ENCODE measurements at regions not wholly inside any gene's neighbourhood (a gene's known extent, or its start where the extent isn't known, plus 50 kb on each side); places are given as distances from the start of the nearest gene placed in this dataset.

GRCh38 chr3:177300039-177300833 lies 103.0 kb upstream of the TBL1XR1 start:
- no peak for DNase-seq (ENCODE audit: insufficient read length, low spot score, missing footprints)
- Histone ChIP-seq H3K4me3 (ENCODE audit: insufficient read depth, low read length) (no peak overlapping the region), H3K4me1 (ENCODE audit: insufficient read depth, low read length) (no peaks in the 10 kb centered on the region), H3K4me2 (ENCODE audit: insufficient read depth, low read length) (no peak overlapping the region), H3K27ac (ENCODE audit: low read depth, low read length) (no peak overlapping the region), H4K20me1 (ENCODE audit: insufficient read depth, low read length) (no peaks in the 10 kb centered on the region), H2AFZ (ENCODE audit: low read length) (no peak overlapping the region), H3K9me3 (ENCODE audit: low read depth, low read length) (no peaks in the 10 kb centered on the region), H3K79me2 (ENCODE audit: insufficient read depth, low read length) (no peaks in the 10 kb centered on the region), H3K36me3 (ENCODE audit: insufficient read depth, low read length) (no peaks in the 10 kb centered on the region), H3K27me3 (ENCODE audit: insufficient read depth, low read length) (no peaks in the 10 kb centered on the region)
- no peak for TF ChIP-seq CTCF (IDR thresholded peaks at IDR 0.05; ENCODE audit: extremely low read depth, low read depth, low read length)

- Histone ChIP-seq H3K4me3 (ENCODE audit: insufficient read depth, low read length) (no peak overlapping the region), H3K4me2 (ENCODE audit: insufficient read depth, low read length) (no peak overlapping the region), H3K4me1 (ENCODE audit: insufficient read depth, low read length) (no peaks in the 10 kb centered on the region), H4K20me1 (ENCODE audit: insufficient read depth, low read length) (no peaks in the 10 kb centered on the region), H3K27ac (ENCODE audit: low read depth, low read length) (no peak overlapping the region), H3K36me3 (ENCODE audit: insufficient read depth, low read length) (no peaks in the 10 kb centered on the region), H3K27me3 (ENCODE audit: insufficient read depth, low read length) (no peaks in the 10 kb centered on the region), H3K9me3 (ENCODE audit: low read depth, low read length) (no peaks in the 10 kb centered on the region), H2AFZ (ENCODE audit: low read length) (no peak overlapping the region), H3K79me2 (ENCODE audit: insufficient read depth, low read length) (no peaks in the 10 kb centered on the region)
- no peak for DNase-seq (ENCODE audit: insufficient read length, low spot score, missing footprints)
- no peak for TF ChIP-seq CTCF (IDR thresholded peaks at IDR 0.05; ENCODE audit: extremely low read depth, low read depth, low read length)
Measured at GRCh38 chr3:177300842-177301241, 103.6 kb upstream of the TBL1XR1 start.

GRCh38 chr3:177306252-177306651 lies 109.0 kb upstream of the TBL1XR1 start:
- Histone ChIP-seq H3K9me3 (ENCODE audit: low read depth, low read length) (no peaks in the 10 kb centered on the region), H3K4me2 (ENCODE audit: insufficient read depth, low read length) (no peak overlapping the region), H3K79me2 (ENCODE audit: insufficient read depth, low read length) (no peaks in the 10 kb centered on the region), H3K27me3 (ENCODE audit: insufficient read depth, low read length) (no peaks in the 10 kb centered on the region), H4K20me1 (ENCODE audit: insufficient read depth, low read length) (no peaks in the 10 kb centered on the region), H3K4me3 (ENCODE audit: insufficient read depth, low read length) (no peak overlapping the region), H2AFZ (ENCODE audit: low read length) (no peak overlapping the region), H3K4me1 (ENCODE audit: insufficient read depth, low read length) (peaks cover 4% of the 10 kb centered on the region), H3K27ac (ENCODE audit: low read depth, low read length) (no peak overlapping the region), H3K36me3 (ENCODE audit: insufficient read depth, low read length) (no peaks in the 10 kb centered on the region)
- no peak for DNase-seq (ENCODE audit: insufficient read length, low spot score, missing footprints)
- no peak for TF ChIP-seq CTCF (IDR thresholded peaks at IDR 0.05; ENCODE audit: extremely low read depth, low read depth, low read length)

- Histone ChIP-seq H3K36me3 (ENCODE audit: insufficient read depth, low read length) (no peaks in the 10 kb centered on the region), H3K9me3 (ENCODE audit: low read depth, low read length) (no peaks in the 10 kb centered on the region), H2AFZ (ENCODE audit: low read length) (no peak overlapping the region), H3K4me2 (ENCODE audit: insufficient read depth, low read length) (no peak overlapping the region), H3K27ac (ENCODE audit: low read depth, low read length) (no peak overlapping the region), H3K79me2 (ENCODE audit: insufficient read depth, low read length) (no peaks in the 10 kb centered on the region), H3K4me3 (ENCODE audit: insufficient read depth, low read length) (no peak overlapping the region), H3K27me3 (ENCODE audit: insufficient read depth, low read length) (no peaks in the 10 kb centered on the region), H3K4me1 (ENCODE audit: insufficient read depth, low read length) (peaks cover 4% of the 10 kb centered on the region), H4K20me1 (ENCODE audit: insufficient read depth, low read length) (no peaks in the 10 kb centered on the region)
- DNase-seq (ENCODE audit: insufficient read length, low spot score, missing footprints), result no peak
- TF ChIP-seq CTCF (IDR thresholded peaks at IDR 0.05; ENCODE audit: extremely low read depth, low read depth, low read length), result no peak
Measured at GRCh38 chr3:177307391-177307790, 110.1 kb upstream of the TBL1XR1 start.

All from osteoblast (primary cell).